ENCODE measurements at regions not wholly inside any gene's neighbourhood (a gene's known extent, or its start where the extent isn't known, plus 50 kb on each side); places are given as distances from the start of the nearest gene placed in this dataset.
"Not testable (repeated sequence)": the region's sequence is repeated elsewhere in the genome, so short reads cannot be mapped to it uniquely, and the experiment has no call there.

GRCh38 chr2:61774351-61774750 lies 79.5 kb downstream of the FAM161A start:
- no peak for DNase-seq

GRCh38 chr2:61771904-61772845 lies 81.7 kb downstream of the FAM161A start:
- DNase-seq, result no peak

GRCh38 chr2:61770746-61771145 lies 83.1 kb downstream of the FAM161A start:
- no peak for DNase-seq

GRCh38 chr2:61770298-61770697 lies 83.6 kb downstream of the FAM161A start:
- no peak for DNase-seq

GRCh38 chr2:61769093-61769675 lies 84.7 kb downstream of the FAM161A start:
- no peak for DNase-seq

- peak; percentile 97 for DNase-seq
Measured at GRCh38 chr2:61764035-61764800, 89.6 kb downstream of the FAM161A start.

- peak; percentile 83 for DNase-seq
Measured at GRCh38 chr2:61763605-61764034, 90.2 kb downstream of the FAM161A start.

- no peak for DNase-seq
Measured at GRCh38 chr2:61762292-61762691, 91.6 kb downstream of the FAM161A start.

- DNase-seq, result no peak
Measured at GRCh38 chr2:61759718-61760117, 94.1 kb downstream of the FAM161A start.

- no peak for DNase-seq
Measured at GRCh38 chr2:61759005-61759404, 94.9 kb downstream of the FAM161A start.

GRCh38 chr2:61758159-61758558 lies 95.7 kb downstream of the FAM161A start:
- no peak for DNase-seq

GRCh38 chr2:61753512-61753911 lies 100.3 kb downstream of the FAM161A start:
- DNase-seq, result no peak

- DNase-seq, result no peak
Measured at GRCh38 chr2:61750624-61751023, 103.2 kb downstream of the FAM161A start.

GRCh38 chr2:61742955-61743354 lies 110.9 kb downstream of the FAM161A start:
- DNase-seq, result no peak

- DNase-seq, result no peak
Measured at GRCh38 chr2:61737841-61738240, 116.0 kb downstream of the FAM161A start.

GRCh38 chr2:61736953-61737352 lies 116.9 kb downstream of the FAM161A start:
- no peak for DNase-seq

GRCh38 chr2:61733563-61733962 lies 120.3 kb downstream of the FAM161A start:
- DNase-seq, result no peak

GRCh38 chr2:61732787-61733186 lies 121.1 kb downstream of the FAM161A start:
- DNase-seq, result no peak

- no peak for DNase-seq
Measured at GRCh38 chr2:61727746-61728145, 126.1 kb downstream of the FAM161A start.

- no peak for DNase-seq
Measured at GRCh38 chr2:61726456-61727209, 127.2 kb downstream of the FAM161A start.

- DNase-seq, result not testable (repeated sequence)
Measured at GRCh38 chr2:61723364-61723763, 130.5 kb downstream of the FAM161A start.

- DNase-seq, result no peak
Measured at GRCh38 chr2:61722800-61723199, 131.1 kb downstream of the FAM161A start.

All from hindlimb muscle (tissue), 1 donor.